ENCODE measurements at regions not wholly inside any gene's neighbourhood (a gene's known extent, or its start where the extent isn't known, plus 50 kb on each side); places are given as distances from the start of the nearest gene placed in this dataset.
A peak's percentile ranks its signal among the peaks of the same experiment; 100 is the strongest.
"Not testable (repeated sequence)": the region's sequence is repeated elsewhere in the genome, so short reads cannot be mapped to it uniquely, and the experiment has no call there.

GRCh38 chr1:149677359-149677758 is 93.7 kb downstream of the PPIAL4C start:
- H3K27ac ChIP-seq (ENCODE audit: low read depth, low read length); H3K27ac Mint-ChIP-seq; H3K9me3 Mint-ChIP-seq; H3K27me3 ChIP-seq (ENCODE audit: insufficient read depth, low read length); H3K4me1 Mint-ChIP-seq; H3K4me3 Mint-ChIP-seq; DNase-seq; CTCF ChIA-PET (ENCODE audit: partially characterized antibody); intact Hi-C loops (cut with micrococcal nuclease); H3K36me3 ChIP-seq (ENCODE audit: insufficient read depth, low read length); H3K27me3 Mint-ChIP-seq; H3K36me3 Mint-ChIP-seq; H3K4me3 ChIP-seq (ENCODE audit: low read length in 2 of 2); H3K9me3 ChIP-seq (ENCODE audit: control insufficient read depth in 1 of 2, low read length in 2 of 2); H3K4me1 ChIP-seq (ENCODE audit: insufficient read depth, low read length); POLR2A ChIA-PET (ENCODE audit: partially characterized antibody): not testable (repeated sequence)

DNA sequence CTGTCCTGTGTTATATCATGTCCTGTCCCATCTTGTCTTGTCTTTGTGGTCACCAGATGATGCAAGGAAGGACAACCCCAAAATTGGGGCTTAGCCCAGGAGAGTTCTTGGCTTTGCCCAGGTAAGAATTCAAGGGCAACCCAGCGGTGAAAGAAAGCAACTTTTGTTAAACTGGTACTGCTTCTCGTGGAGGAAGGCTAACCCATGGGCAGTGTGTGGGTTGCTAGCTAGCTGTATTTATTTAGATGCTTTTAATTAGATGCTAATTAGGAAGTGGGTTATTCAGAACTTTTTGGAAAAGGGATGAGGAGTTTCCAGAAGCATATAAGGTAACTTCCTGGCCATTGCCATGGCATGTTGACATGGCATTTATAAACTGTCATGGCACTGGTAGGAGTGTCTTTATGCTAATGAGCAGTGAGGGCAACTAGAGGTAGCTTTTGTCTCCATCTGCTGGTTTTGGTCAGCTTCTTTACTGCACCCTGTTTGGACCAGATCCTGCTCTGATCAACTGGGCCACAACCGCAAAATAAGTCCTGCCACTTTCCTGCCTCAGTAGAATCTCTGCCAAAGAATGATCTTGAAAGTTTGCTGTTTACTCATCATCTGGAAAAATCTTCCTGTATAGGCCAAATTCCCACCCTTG is 95.8 kb upstream of the FCGR1A start:
- H3K27me3 Mint-ChIP-seq; H3K4me3 Mint-ChIP-seq; H3K27ac Mint-ChIP-seq; H3K27ac ChIP-seq (ENCODE audit: low read depth, low read length); H3K4me1 Mint-ChIP-seq; H3K4me1 ChIP-seq (ENCODE audit: insufficient read depth, low read length); DNase-seq; H3K27me3 ChIP-seq (ENCODE audit: insufficient read depth, low read length); H3K36me3 ChIP-seq (ENCODE audit: insufficient read depth, low read length); CTCF ChIA-PET (ENCODE audit: partially characterized antibody); H3K9me3 Mint-ChIP-seq; H3K4me3 ChIP-seq (ENCODE audit: low read length in 2 of 2); intact Hi-C loops (cut with micrococcal nuclease); POLR2A ChIA-PET (ENCODE audit: partially characterized antibody); H3K36me3 Mint-ChIP-seq; H3K9me3 ChIP-seq (ENCODE audit: control insufficient read depth in 1 of 2, low read length in 2 of 2): not testable (repeated sequence)

DNA sequence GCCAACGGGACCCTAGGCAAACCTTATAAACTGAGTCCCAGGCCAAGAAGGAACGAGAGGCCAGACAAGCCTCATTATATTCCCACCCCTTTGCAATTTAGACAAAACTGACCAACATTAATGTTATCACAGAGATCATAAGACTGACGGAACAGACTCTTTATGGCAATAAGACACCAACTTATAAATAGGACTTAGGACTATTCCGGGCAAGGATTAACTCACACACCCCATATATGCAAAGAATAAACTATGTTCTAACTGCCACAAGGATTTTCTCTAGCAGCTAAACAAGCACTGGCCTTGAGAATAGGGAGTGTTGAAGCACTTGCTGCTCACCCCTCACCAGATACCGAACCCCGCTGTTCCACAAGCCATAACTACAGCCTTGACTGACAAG is 91.1 kb upstream of the FCGR1A start:
- POLR2A ChIA-PET (ENCODE audit: partially characterized antibody); intact Hi-C loops (cut with micrococcal nuclease); H3K36me3 Mint-ChIP-seq; H3K27ac ChIP-seq (ENCODE audit: low read depth, low read length); H3K27me3 ChIP-seq (ENCODE audit: insufficient read depth, low read length); H3K36me3 ChIP-seq (ENCODE audit: insufficient read depth, low read length); H3K27ac Mint-ChIP-seq; H3K27me3 Mint-ChIP-seq; H3K4me1 ChIP-seq (ENCODE audit: insufficient read depth, low read length); H3K4me3 ChIP-seq (ENCODE audit: low read length in 2 of 2); H3K9me3 ChIP-seq (ENCODE audit: control insufficient read depth in 1 of 2, low read length in 2 of 2); H3K4me3 Mint-ChIP-seq; H3K9me3 Mint-ChIP-seq; CTCF ChIA-PET (ENCODE audit: partially characterized antibody); DNase-seq: not testable (repeated sequence)
- H3K4me1 Mint-ChIP-seq = peaks cover 5 to 16% (median 10%) of the 10 kb centered on the region in 4 donors

- peak overlapping the region in 1 of 8 donors; percentile 18 for H3K4me3 Mint-ChIP-seq
- intact Hi-C loops (cut with micrococcal nuclease) = not testable (repeated sequence)
Measured at GRCh38 chr1:149692804-149693539, 89.5 kb upstream of the FCGR1A start.

GRCh38 chr1:149695066-149695465 is 87.4 kb upstream of the FCGR1A start:
- DNase-seq; H3K27me3 ChIP-seq (ENCODE audit: insufficient read depth, low read length); H3K27ac ChIP-seq (ENCODE audit: low read depth, low read length); CTCF ChIA-PET (ENCODE audit: partially characterized antibody); H3K36me3 ChIP-seq (ENCODE audit: insufficient read depth, low read length); H3K27me3 Mint-ChIP-seq; H3K4me3 ChIP-seq (ENCODE audit: low read length in 2 of 2); H3K36me3 Mint-ChIP-seq; H3K9me3 Mint-ChIP-seq; H3K4me1 ChIP-seq (ENCODE audit: insufficient read depth, low read length); H3K9me3 ChIP-seq (ENCODE audit: control insufficient read depth in 1 of 2, low read length in 2 of 2); POLR2A ChIA-PET (ENCODE audit: partially characterized antibody); intact Hi-C loops (cut with micrococcal nuclease): not testable (repeated sequence)
- Mint-ChIP-seq H3K27ac (peak overlapping the region in 2 of 7 donors; percentile 27 to 37), H3K4me3 (peak overlapping the region in 3 of 8 donors; percentile 15 to 73 (median 35)), H3K4me1 (peaks cover 5 to 20% (median 10%) of the 10 kb centered on the region in 4 donors)

More at GRCh38 chr1:149692804-149693539, 89.5 kb upstream of the FCGR1A start:
- Mint-ChIP-seq H3K4me1 (peaks cover 5 to 16% (median 10%) of the 10 kb centered on the region in 4 donors), H3K27ac (peak overlapping the region in 1 of 7 donors; percentile 36)
- H3K27me3 Mint-ChIP-seq; H3K27ac ChIP-seq (ENCODE audit: low read depth, low read length); H3K4me3 ChIP-seq (ENCODE audit: low read length in 2 of 2); H3K4me1 ChIP-seq (ENCODE audit: insufficient read depth, low read length); CTCF ChIA-PET (ENCODE audit: partially characterized antibody); POLR2A ChIA-PET (ENCODE audit: partially characterized antibody); H3K27me3 ChIP-seq (ENCODE audit: insufficient read depth, low read length); H3K9me3 Mint-ChIP-seq; H3K36me3 ChIP-seq (ENCODE audit: insufficient read depth, low read length); H3K36me3 Mint-ChIP-seq; H3K9me3 ChIP-seq (ENCODE audit: control insufficient read depth in 1 of 2, low read length in 2 of 2): not testable (repeated sequence)
- peak; percentile 32 to 63 (median 36) for DNase-seq

DNA sequence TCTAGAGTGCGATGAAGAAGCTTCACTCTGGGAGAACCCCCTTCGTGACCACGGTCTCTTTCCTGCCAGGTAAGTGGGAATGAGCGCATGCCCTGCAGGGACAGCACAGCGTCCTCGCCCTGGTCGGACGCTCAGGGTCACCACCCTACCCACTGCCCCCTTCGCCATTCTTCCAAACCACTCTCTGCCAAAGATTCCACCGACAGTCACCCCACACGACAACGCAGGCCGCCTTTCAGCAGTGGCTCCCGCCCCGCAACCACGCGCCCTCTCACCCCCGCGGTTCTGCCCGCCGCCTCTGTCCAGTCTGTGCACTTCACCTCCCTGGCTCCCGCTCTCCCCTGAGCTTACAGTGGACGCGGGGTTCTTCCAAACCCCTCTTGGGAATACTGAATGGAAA is 82.3 kb upstream of the FCGR1A start:
- H3K9me3 Mint-ChIP-seq; H3K27ac ChIP-seq (ENCODE audit: low read depth, low read length); H3K36me3 ChIP-seq (ENCODE audit: insufficient read depth, low read length); H3K4me1 Mint-ChIP-seq; H3K4me1 ChIP-seq (ENCODE audit: insufficient read depth, low read length); H3K36me3 Mint-ChIP-seq; H3K4me3 ChIP-seq (ENCODE audit: low read length in 2 of 2); intact Hi-C loops (cut with micrococcal nuclease); H3K27me3 ChIP-seq (ENCODE audit: insufficient read depth, low read length); CTCF ChIA-PET (ENCODE audit: partially characterized antibody); H3K9me3 ChIP-seq (ENCODE audit: control insufficient read depth in 1 of 2, low read length in 2 of 2); H3K27me3 Mint-ChIP-seq; POLR2A ChIA-PET (ENCODE audit: partially characterized antibody); H3K4me3 Mint-ChIP-seq; H3K27ac Mint-ChIP-seq: not testable (repeated sequence)
- DNase-seq = peak in 1 of 5 donors; percentile 0

- H3K4me3 Mint-ChIP-seq; CTCF ChIA-PET (ENCODE audit: partially characterized antibody); H3K4me3 ChIP-seq (ENCODE audit: low read length in 2 of 2); H3K27ac Mint-ChIP-seq; H3K4me1 Mint-ChIP-seq; H3K27ac ChIP-seq (ENCODE audit: low read depth, low read length); H3K27me3 ChIP-seq (ENCODE audit: insufficient read depth, low read length); DNase-seq; H3K36me3 Mint-ChIP-seq; H3K4me1 ChIP-seq (ENCODE audit: insufficient read depth, low read length); POLR2A ChIA-PET (ENCODE audit: partially characterized antibody); intact Hi-C loops (cut with micrococcal nuclease); H3K9me3 Mint-ChIP-seq; H3K27me3 Mint-ChIP-seq; H3K36me3 ChIP-seq (ENCODE audit: insufficient read depth, low read length); H3K9me3 ChIP-seq (ENCODE audit: control insufficient read depth in 1 of 2, low read length in 2 of 2): not testable (repeated sequence)
Measured at GRCh38 chr1:149700677-149701567, 81.6 kb upstream of the FCGR1A start.
